H1 (cell line): ENCODE measurements at regions not wholly inside any gene's neighbourhood (a gene's known extent, or its start where the extent isn't known, plus 50 kb on each side); places are given as distances from the start of the nearest gene placed in this dataset.

Experiments
- CTCF ChIA-PET: fragments of 300-600 bp; sonication (Branson Sonifier 250); formaldehyde crosslinking; loops from one replicate; lab custom pipeline; 2021; ENCODE audit not compliant: partially characterized antibody; lab: Charles Lee
- POLR2A ChIA-PET: fragments of 300-600 bp; sonication (Branson Sonifier 250); formaldehyde crosslinking; loops from one replicate; lab custom pipeline; 2021; ENCODE audit warnings: inconsistent platforms; ENCODE audit not compliant: partially characterized antibody; lab: Charles Lee
- DNase-seq, 2 experiments: peaks; one replicate each; pipeline versions ENCODE4 v3.0.0 to v3.0.0-alpha.2; 2010 to 2022; ENCODE audit warnings: low spot score in 2 of 2, low read depth in 1 of 2, mixed read lengths in 1 of 2
- FAIRE-seq: peaks from 2 replicates; lab custom pipeline; 2011; peaks lifted over from hg19 to GRCh38; lab: Jason Lieb, UNC
- H2AFZ ChIP-seq: 2 replicates; pipeline ENCODE4 v1.8.1; 2012; ENCODE audit warnings: low read length, inconsistent platforms
- H2AK5ac ChIP-seq: 2 replicates; pipeline ENCODE4 v1.6.1; 2013; ENCODE audit warnings: low read depth, low read length
- H2BK120ac ChIP-seq: replicated peaks from 2 replicates; pipeline ENCODE3; 2013; ENCODE audit warnings: low read depth, low read length, inconsistent platforms
- H2BK12ac ChIP-seq: 2 replicates; pipeline ENCODE4 v1.6.1; 2013; ENCODE audit warnings: low read depth, low read length
- H2BK15ac ChIP-seq: 2 replicates; pipeline ENCODE4 v1.6.1; 2013; ENCODE audit warnings: low read length
- H2BK20ac ChIP-seq: 2 replicates; pipeline ENCODE4 v1.6.1; 2013; ENCODE audit warnings: low read length
- H2BK5ac ChIP-seq: 2 replicates; pipeline ENCODE4 v1.6.1; 2013; ENCODE audit warnings: low read depth, low read length
- H3K14ac ChIP-seq: 2 replicates; pipeline ENCODE4 v1.6.1; 2013; ENCODE audit warnings: inconsistent platforms; ENCODE audit not compliant: insufficient read length
- H3K18ac ChIP-seq: 2 replicates; pipeline ENCODE4 v1.6.1; 2013; ENCODE audit warnings: low read length; ENCODE audit errors: extremely low read depth
- H3K23ac ChIP-seq: 2 replicates; pipeline ENCODE4 v1.6.1; 2013; ENCODE audit warnings: inconsistent platforms; ENCODE audit not compliant: insufficient read length
- H3K23me2 ChIP-seq: 2 replicates; pipeline ENCODE4 v1.6.1; 2013; ENCODE audit warnings: low read depth, low read length
- H3K27ac ChIP-seq: 2 replicates; pipeline ENCODE4 v1.6.1; 2011; ENCODE audit warnings: low read depth, low read length, inconsistent platforms
- H3K27me3 ChIP-seq, 4 experiments: replicated peaks in 1 of 4; 1 replicate in 1 of 4; 2 replicates in 3 of 4; pipeline versions ENCODE4 v1.6.1 to v1.8.1; 2011 to 2013; ENCODE audit warnings: low read length in 3 of 4, mild to moderate bottlenecking in 3 of 4, inconsistent platforms in 2 of 4, mixed read lengths in 2 of 4, moderate library complexity in 1 of 4; ENCODE audit not compliant: control insufficient read depth in 3 of 4, insufficient read depth in 3 of 4; ENCODE audit errors: extremely low read depth in 1 of 4
- H3K36me3 ChIP-seq, 4 experiments: 2 replicates each; pipeline versions ENCODE4 v1.6.1 to v1.8.1; 2011 to 2013; ENCODE audit warnings: mild to moderate bottlenecking in 4 of 4, low read length in 3 of 4, moderate library complexity in 2 of 4, control low read depth in 1 of 4, inconsistent platforms in 1 of 4; ENCODE audit not compliant: insufficient read depth in 4 of 4, control insufficient read depth in 2 of 4
- H3K4ac ChIP-seq: replicated peaks from 2 replicates; pipeline ENCODE3; 2013; ENCODE audit warnings: low read length, low read depth, mixed read lengths, inconsistent platforms; ENCODE audit not compliant: insufficient read length
- H3K4me1 ChIP-seq, 4 experiments: replicated peaks in 1 of 4; 1 replicate in 1 of 4; 2 replicates in 3 of 4; pipeline versions ENCODE4 v1.6.1 to v1.8.1; 2011 to 2013; ENCODE audit warnings: low read length in 3 of 4, inconsistent platforms in 2 of 4, mixed read lengths in 1 of 4; ENCODE audit not compliant: insufficient read depth in 4 of 4, control insufficient read depth in 3 of 4
- H3K4me2 ChIP-seq, 2 experiments: 2 replicates each; pipeline versions ENCODE4 v1.6.1 to v1.8.1; 2011 to 2013; ENCODE audit warnings: low read depth in 2 of 2, low read length in 2 of 2, control low read depth in 1 of 2, inconsistent platforms in 1 of 2, mild to moderate bottlenecking in 1 of 2; ENCODE audit not compliant: insufficient read depth in 1 of 2
- H3K4me3 ChIP-seq, 4 experiments: fragments of 200-600, 300-600 bp in 1 of 4; sonication (generic), shearing (Covaris generic), sonication (Bioruptor Twin) in 1 of 4; 2 replicates each; pipeline versions ENCODE4 v1.5.1 to v1.8.1; 2011 to 2016; ENCODE audit warnings: low read length in 4 of 4, low read depth in 3 of 4, control low read depth in 2 of 4, inconsistent platforms in 2 of 4, mild to moderate bottlenecking in 2 of 4, mixed read lengths in 1 of 4, moderate library complexity in 1 of 4; ENCODE audit not compliant: insufficient read depth in 2 of 4; ENCODE audit errors: extremely low read depth in 1 of 4
- H3K56ac ChIP-seq: replicated peaks from 2 replicates; pipeline ENCODE3; 2013; ENCODE audit warnings: low read depth, mild to moderate bottlenecking, mixed read lengths, low read length, inconsistent platforms; ENCODE audit not compliant: insufficient read length
- H3K79me1 ChIP-seq: 2 replicates; pipeline ENCODE4 v1.6.1; 2013; ENCODE audit warnings: low read depth, low read length, control low read depth
- H3K79me2 ChIP-seq, 2 experiments: 2 replicates each; pipeline versions ENCODE4 v1.6.1 to v1.8.1; 2012 to 2013; ENCODE audit warnings: low read length in 2 of 2, mild to moderate bottlenecking in 2 of 2, inconsistent platforms in 1 of 2; ENCODE audit not compliant: insufficient read depth in 2 of 2, control insufficient read depth in 1 of 2
- H3K9ac ChIP-seq, 4 experiments: replicated peaks in 1 of 4; 1 replicate in 1 of 4; 2 replicates in 3 of 4; pipeline versions ENCODE4 v1.6.1 to v1.8.1; 2011 to 2013; ENCODE audit warnings: low read depth in 3 of 4, low read length in 3 of 4, control low read depth in 2 of 4, mild to moderate bottlenecking in 2 of 4, moderate library complexity in 2 of 4, inconsistent platforms in 1 of 4; ENCODE audit errors: extremely low read depth in 1 of 4
- H3K9me3 ChIP-seq, 2 experiments: 2 replicates each; pipeline versions ENCODE4 v1.6.1 to v1.8.1; 2012 to 2013; ENCODE audit warnings: mild to moderate bottlenecking in 2 of 2, moderate library complexity in 2 of 2, control low read depth in 1 of 2, inconsistent platforms in 1 of 2, low read depth in 1 of 2, low read length in 1 of 2, mixed read lengths in 1 of 2; ENCODE audit not compliant: insufficient read depth in 2 of 2
- H4K20me1 ChIP-seq, 2 experiments: replicated peaks in 1 of 2; 2 replicates each; pipeline versions ENCODE3 to v1.8.1; 2011 to 2013; ENCODE audit warnings: inconsistent platforms in 2 of 2, low read length in 2 of 2, mild to moderate bottlenecking in 1 of 2; ENCODE audit not compliant: insufficient read depth in 2 of 2, control insufficient read depth in 1 of 2
- H4K5ac ChIP-seq: 2 replicates; pipeline ENCODE4 v1.6.1; 2013; ENCODE audit warnings: low read length, low read depth, mixed read lengths, inconsistent platforms; ENCODE audit not compliant: insufficient read length
- H4K8ac ChIP-seq: 2 replicates; pipeline ENCODE4 v1.8.0; 2013; ENCODE audit warnings: mild to moderate bottlenecking, moderate library complexity, low read length, inconsistent platforms; ENCODE audit not compliant: insufficient read depth; ENCODE audit errors: extremely low read depth
- H4K91ac ChIP-seq: replicated peaks from 2 replicates; pipeline ENCODE3; 2013; ENCODE audit warnings: low read length, mixed read lengths, inconsistent platforms; ENCODE audit not compliant: insufficient read length
- ATF2 ChIP-seq: IDR thresholded peaks from 2 replicates; pipeline ENCODE4 v1.6.1; 2012; ENCODE audit warnings: low read length, inconsistent platforms
- CEBPB ChIP-seq: IDR thresholded peaks from 2 replicates; pipeline ENCODE4 v1.6.1; 2012; ENCODE audit warnings: low read depth, low read length
- CHD1 ChIP-seq: IDR thresholded peaks from 2 replicates; pipeline ENCODE4 v1.6.1; 2012; ENCODE audit warnings: low read depth, low read length, improper control_type of control experiment
- HDAC6 ChIP-seq: IDR thresholded peaks from one replicate; pipeline ENCODE4 v1.7.1; 2012; ENCODE audit warnings: low read depth, mild to moderate bottlenecking, inconsistent platforms, low read length, moderate library complexity
- RFX5 ChIP-seq: IDR thresholded peaks from 2 replicates; pipeline ENCODE4 v1.6.1; 2011; ENCODE audit warnings: low read depth, low read length, improper control_type of control experiment, borderline replicate concordance
- RNF2 ChIP-seq: fragments of 200-900, 300-1000 bp; sonication (generic); IDR thresholded peaks from 2 replicates; pipeline ENCODE4 v1.7.1; 2016; ENCODE audit warnings: borderline replicate concordance, low read depth, mild to moderate bottlenecking, antibody characterized with exemption, low read length; ENCODE audit not compliant: poor library complexity, severe bottlenecking; ENCODE audit errors: missing control alignments
- SAP30 ChIP-seq: fragments of 300-600 bp; sonication (generic); IDR thresholded peaks from 2 replicates; pipeline ENCODE4 v1.7.1; 2012; ENCODE audit warnings: low read length, moderate library complexity, mild to moderate bottlenecking, inconsistent platforms; ENCODE audit not compliant: insufficient read depth, insufficient replicate concordance
- SP2 ChIP-seq: IDR thresholded peaks from 2 replicates; pipeline ENCODE4 v1.6.1; 2012; ENCODE audit warnings: mild to moderate bottlenecking, low read length, inconsistent platforms
- TAF7 ChIP-seq: optimal IDR thresholded peaks from 2 replicates; pipeline ENCODE3; 2011; ENCODE audit warnings: low read depth, mild to moderate bottlenecking, inconsistent platforms, low read length, moderate library complexity, borderline replicate concordance
- TCF12 ChIP-seq: IDR thresholded peaks from 2 replicates; pipeline ENCODE4 v1.6.1; 2011; ENCODE audit warnings: low read depth, mild to moderate bottlenecking, low read length
- USF2 ChIP-seq: IDR thresholded peaks from 2 replicates; pipeline ENCODE4 v1.6.1; 2011; ENCODE audit warnings: low read length, improper control_type of control experiment
- YY1 ChIP-seq: IDR thresholded peaks from 2 replicates; pipeline ENCODE4 v1.6.1; 2011; ENCODE audit warnings: low read depth, mild to moderate bottlenecking, low read length
- WGBS, 2 experiments: shearing (Covaris generic) in 1 of 2; methylation state at CpG; one replicate each; pipeline versions ENCODE4 v1.1.6 to v1.1.7; 2013 to 2015; ENCODE audit warnings: low lambda C conversion rate in 2 of 2, mixed read lengths in 2 of 2, inconsistent platforms in 1 of 2, low coverage in 1 of 2, missing lambda C conversion rate in 1 of 2; ENCODE audit not compliant: insufficient replicate concordance in 2 of 2, insufficient coverage in 1 of 2, insufficient read length in 1 of 2; ENCODE audit errors: extremely low coverage in 1 of 2, missing lambda C conversion rate in 1 of 2; 5-methylcytosine and 5-hydroxymethylcytosine counted together

GRCh38 chr1:189226779-189227178 is 1250.9 kb downstream of the BRINP3 start:
- WGBS, 2 experiments = 89% methylated on average over 1 of the region's 1 CpG; no CpG with 5 or more reads in 1 of the 2 experiments
- TF ChIP-seq YY1 (no peak), SAP30 (no peak), SP2 (no peak), CEBPB (no peak), HDAC6 (no peak), RFX5 (no peak), USF2 (no peak), CHD1 (no peak), TAF7 (no peak), ATF2 (no peak), TCF12 (no peak), RNF2 (no peak)

More at GRCh38 chr1:189226779-189227178, 1250.9 kb downstream of the BRINP3 start:
- Histone ChIP-seq H2BK20ac (no peak overlapping the region), H3K23me2 (no peaks in the 10 kb centered on the region), H3K27me3 (no peaks in the 10 kb centered on the region), H4K20me1 (no peaks in the 10 kb centered on the region), H2BK5ac (no peak overlapping the region), H3K4me1 (no peaks in the 10 kb centered on the region), H3K79me2 (no peaks in the 10 kb centered on the region), H2BK12ac (no peak overlapping the region), H3K9ac (no peak overlapping the region), H3K4me3 (no peak overlapping the region), H3K56ac (no peak overlapping the region), H4K5ac (no peak overlapping the region), H3K4ac (no peak overlapping the region), H3K79me1 (no peaks in the 10 kb centered on the region), H3K14ac (no peak overlapping the region), H3K23ac (no peak overlapping the region), H2BK15ac (no peak overlapping the region), H3K4me2 (no peak overlapping the region), H2AK5ac (no peak overlapping the region), H2BK120ac (no peak overlapping the region), H3K9me3 (peaks cover 0 to 12% of the 10 kb centered on the region in 2 experiments; a peak in 1 of 4 replicates), H3K27ac (no peak overlapping the region), H4K8ac (no peak overlapping the region), H2AFZ (no peak overlapping the region), H4K91ac (no peak overlapping the region), H3K18ac (no peak overlapping the region), H3K36me3 (no peaks in the 10 kb centered on the region; a peak in 1 of 8 replicates)
- CTCF ChIA-PET = interaction anchor here (0.9 kb wide), 1 partner anchor 1388 kb away, joined by 3 read pairs; no protein-coding TSS in a partner anchor
- DNase-seq (no peak), FAIRE-seq (no peak)
- POLR2A ChIA-PET = no interaction called here
